DOHH2 (cell line): ENCODE measurements at regions not wholly inside any gene's neighbourhood (a gene's known extent, or its start where the extent isn't known, plus 50 kb on each side); places are given as distances from the start of the nearest gene placed in this dataset.

Source experiments
- CTCF ChIP-seq: fragments of 200-600 bp; sonication (generic); IDR thresholded peaks from one replicate; pipeline ENCODE4 v1.5.1; 2014; ENCODE audit warnings: antibody characterized with exemption, mild to moderate bottlenecking, low read depth, low read length; ENCODE audit not compliant: poor library complexity, severe bottlenecking
- EZH2phosphoT487 ChIP-seq: fragments of 200-600 bp; sonication (generic); IDR thresholded peaks from 2 replicates; pipeline ENCODE4 v1.6.1; 2017; ENCODE audit warnings: borderline replicate concordance, mild to moderate bottlenecking, antibody characterized with exemption, low read length, moderate library complexity, mixed read lengths

GRCh38 chr5:21686706-21687105 is 1166.4 kb downstream of the CDH12 start:
- TF ChIP-seq CTCF (no peak), EZH2phosphoT487 (no peak)
